Liver (tissue), 8 donors: ENCODE measurements at regions not wholly inside any gene's neighbourhood (a gene's known extent, or its start where the extent isn't known, plus 50 kb on each side); places are given as distances from the start of the nearest gene placed in this dataset.

Experiments used
- DNase-seq: peaks from one replicate; pipeline ENCODE4 v3.0.0-alpha.2; 2017; ENCODE audit warnings: low spot score
- H3K27ac ChIP-seq, 2 donors: one replicate each; pipeline ENCODE4 v1.7.0; 2013; ENCODE audit warnings: inconsistent platforms in 2 of 2, low read length in 2 of 2, control low read depth in 1 of 2, low read depth in 1 of 2, mild to moderate bottlenecking in 1 of 2
- H3K27me3 ChIP-seq, 4 donors: one replicate each; pipeline versions ENCODE4 v1.6.1 to v1.7.0; 2013; ENCODE audit warnings: low read length in 3 of 4, inconsistent platforms in 1 of 4, mild to moderate bottlenecking in 1 of 4, moderate library complexity in 1 of 4; ENCODE audit not compliant: control insufficient read depth in 4 of 4, insufficient read depth in 4 of 4
- H3K36me3 ChIP-seq, 4 donors: one replicate each; pipeline versions ENCODE4 v1.6.1 to v1.7.0; 2013; ENCODE audit warnings: low read length in 3 of 4, mild to moderate bottlenecking in 3 of 4, low read depth in 1 of 4, moderate library complexity in 1 of 4; ENCODE audit not compliant: control insufficient read depth in 4 of 4, insufficient read depth in 3 of 4
- H3K4me1 ChIP-seq, 4 donors: one replicate each; pipeline versions ENCODE4 v1.6.1 to v1.7.0; 2013; ENCODE audit warnings: low read length in 3 of 4, mild to moderate bottlenecking in 3 of 4, moderate library complexity in 1 of 4; ENCODE audit not compliant: control insufficient read depth in 4 of 4, insufficient read depth in 4 of 4
- H3K4me3 ChIP-seq, 3 donors: one replicate each; pipeline versions ENCODE4 v1.6.1 to v1.7.0; 2013; ENCODE audit warnings: low read length in 3 of 3, control low read depth in 1 of 3, low read depth in 1 of 3, mild to moderate bottlenecking in 1 of 3
- H3K9ac ChIP-seq, 2 donors: one replicate each; pipeline ENCODE4 v1.7.0; 2013; ENCODE audit warnings: low read length in 2 of 2, mild to moderate bottlenecking in 2 of 2, moderate library complexity in 2 of 2, control low read depth in 1 of 2, low read depth in 1 of 2
- H3K9me3 ChIP-seq, 4 donors: one replicate each; pipeline versions ENCODE4 v1.6.1 to v1.7.0; 2013; ENCODE audit warnings: low read length in 3 of 4; ENCODE audit not compliant: control insufficient read depth in 4 of 4
- EGR1 ChIP-seq, 2 donors: IDR thresholded peaks; 2 replicates each; pipeline ENCODE4 v1.6.1; 2016 to 2018; ENCODE audit warnings: antibody characterized with exemption in 2 of 2, low read depth in 2 of 2
- FOXA2 ChIP-seq: IDR thresholded peaks from 2 replicates; pipeline ENCODE4 v1.6.1; 2016; ENCODE audit warnings: antibody characterized with exemption
- GABPA ChIP-seq, 2 donors: IDR thresholded peaks in 1 of 2; conservative IDR thresholded peaks in 1 of 2; 2 replicates each; pipeline ENCODE4 v1.6.1; 2016; ENCODE audit warnings: antibody characterized with exemption in 2 of 2, mild to moderate bottlenecking in 1 of 2, moderate library complexity in 1 of 2
- HNF4A ChIP-seq, 2 donors: conservative IDR thresholded peaks; 2 replicates each; pipeline ENCODE4 v1.6.1; 2016; ENCODE audit warnings: antibody characterized with exemption in 2 of 2, mild to moderate bottlenecking in 2 of 2
- HNF4G ChIP-seq: IDR thresholded peaks from 2 replicates; pipeline ENCODE4 v1.6.1; 2016; ENCODE audit warnings: antibody characterized with exemption
- MAX ChIP-seq: IDR thresholded peaks from 2 replicates; pipeline ENCODE4 v1.6.1; 2016; ENCODE audit warnings: antibody characterized with exemption
- NR2F2 ChIP-seq: IDR thresholded peaks from 2 replicates; pipeline ENCODE4 v1.6.1; 2016; ENCODE audit warnings: antibody characterized with exemption
- RAD21 ChIP-seq, 2 donors: IDR thresholded peaks; 2 replicates each; pipeline ENCODE4 v1.6.1; 2016; ENCODE audit warnings: antibody characterized with exemption in 2 of 2, mild to moderate bottlenecking in 2 of 2
- RXRA ChIP-seq, 2 donors: IDR thresholded peaks; 2 replicates each; pipeline ENCODE4 v1.6.1; 2017 to 2018; ENCODE audit warnings: antibody characterized with exemption in 2 of 2, mild to moderate bottlenecking in 1 of 2
- SP1 ChIP-seq: IDR thresholded peaks from 2 replicates; pipeline ENCODE4 v1.6.1; 2018; ENCODE audit warnings: antibody characterized with exemption, mild to moderate bottlenecking
- TAF1 ChIP-seq: conservative IDR thresholded peaks from 2 replicates; pipeline ENCODE4 v1.6.1; 2016; ENCODE audit warnings: antibody characterized with exemption, mild to moderate bottlenecking
- YY1 ChIP-seq: IDR thresholded peaks from 2 replicates; pipeline ENCODE4 v1.6.1; 2016; ENCODE audit warnings: antibody characterized with exemption, mild to moderate bottlenecking
- ZBTB33 ChIP-seq: IDR thresholded peaks from 2 replicates; pipeline ENCODE4 v1.6.1; 2016; ENCODE audit warnings: antibody characterized with exemption
- WGBS: extraction: QIAGEN DNeasy Blood & Tissue Kit; methylation state at CpG from one replicate; pipeline ENCODE4 v1.1.7; 2013; 5-methylcytosine and 5-hydroxymethylcytosine counted together
- TF ChIP-seq, protein P1 (sequence below): IDR thresholded peaks from 2 replicates; pipeline ENCODE4 v1.6.1; 2016; ENCODE audit warnings: antibody characterized with exemption, mild to moderate bottlenecking
- TF ChIP-seq, protein P2 (sequence below): IDR thresholded peaks from 2 replicates; pipeline ENCODE4 v1.6.1; 2016; ENCODE audit warnings: antibody characterized with exemption
- TF ChIP-seq, protein P3 (sequence below): fragments of 150-350 bp; IDR thresholded peaks from 2 replicates; pipeline ENCODE4 v1.5.1; 2017; ENCODE audit warnings: improper control_type of control experiment, low read depth, low read length; ENCODE audit not compliant: missing input control
- donor health status: healthy.
- donor health status: healthy.
- donor health status: healthy.
- donor health status: healthy.
- donor health status: healthy.

GRCh38 chr5:89849830-89850512 is 559.6 kb downstream of the CETN3 start:
- H3K27ac ChIP-seq, result no peak overlapping the region
- no peak for DNase-seq
- H3K4me3 ChIP-seq, result no peak overlapping the region
- H3K9ac ChIP-seq, result no peak overlapping the region
- H3K36me3 ChIP-seq, result no peaks in the 10 kb centered on the region
- H3K4me1 ChIP-seq, result no peaks in the 10 kb centered on the region
- no peaks in the 10 kb centered on the region for H3K9me3 ChIP-seq
- 33% methylated on average over 1 of the region's 1 CpG for WGBS
- TF ChIP-seq HNF4G (no peak), EGR1 (IDR thresholded peaks at IDR 0.05; ENCODE audit: low read depth in 2 of 2) (no peak), RAD21 (IDR thresholded peaks at IDR 0.05) (no peak), NR2F2 (no peak), YY1 (no peak), GABPA (IDR thresholded peaks at IDR 0.05 in 1 of 2, conservative IDR thresholded peaks at IDR 0.05 in 1 of 2) (no peak), ZBTB33 (no peak), MAX (no peak), HNF4A (conservative IDR thresholded peaks at IDR 0.05) (no peak), RXRA (IDR thresholded peaks at IDR 0.05) (no peak), SP1 (no peak), FOXA2 (no peak)
- TF ChIP-seq, protein P1, sequence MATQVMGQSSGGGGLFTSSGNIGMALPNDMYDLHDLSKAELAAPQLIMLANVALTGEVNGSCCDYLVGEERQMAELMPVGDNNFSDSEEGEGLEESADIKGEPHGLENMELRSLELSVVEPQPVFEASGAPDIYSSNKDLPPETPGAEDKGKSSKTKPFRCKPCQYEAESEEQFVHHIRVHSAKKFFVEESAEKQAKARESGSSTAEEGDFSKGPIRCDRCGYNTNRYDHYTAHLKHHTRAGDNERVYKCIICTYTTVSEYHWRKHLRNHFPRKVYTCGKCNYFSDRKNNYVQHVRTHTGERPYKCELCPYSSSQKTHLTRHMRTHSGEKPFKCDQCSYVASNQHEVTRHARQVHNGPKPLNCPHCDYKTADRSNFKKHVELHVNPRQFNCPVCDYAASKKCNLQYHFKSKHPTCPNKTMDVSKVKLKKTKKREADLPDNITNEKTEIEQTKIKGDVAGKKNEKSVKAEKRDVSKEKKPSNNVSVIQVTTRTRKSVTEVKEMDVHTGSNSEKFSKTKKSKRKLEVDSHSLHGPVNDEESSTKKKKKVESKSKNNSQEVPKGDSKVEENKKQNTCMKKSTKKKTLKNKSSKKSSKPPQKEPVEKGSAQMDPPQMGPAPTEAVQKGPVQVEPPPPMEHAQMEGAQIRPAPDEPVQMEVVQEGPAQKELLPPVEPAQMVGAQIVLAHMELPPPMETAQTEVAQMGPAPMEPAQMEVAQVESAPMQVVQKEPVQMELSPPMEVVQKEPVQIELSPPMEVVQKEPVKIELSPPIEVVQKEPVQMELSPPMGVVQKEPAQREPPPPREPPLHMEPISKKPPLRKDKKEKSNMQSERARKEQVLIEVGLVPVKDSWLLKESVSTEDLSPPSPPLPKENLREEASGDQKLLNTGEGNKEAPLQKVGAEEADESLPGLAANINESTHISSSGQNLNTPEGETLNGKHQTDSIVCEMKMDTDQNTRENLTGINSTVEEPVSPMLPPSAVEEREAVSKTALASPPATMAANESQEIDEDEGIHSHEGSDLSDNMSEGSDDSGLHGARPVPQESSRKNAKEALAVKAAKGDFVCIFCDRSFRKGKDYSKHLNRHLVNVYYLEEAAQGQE, result no peak
- TF ChIP-seq, protein P2, sequence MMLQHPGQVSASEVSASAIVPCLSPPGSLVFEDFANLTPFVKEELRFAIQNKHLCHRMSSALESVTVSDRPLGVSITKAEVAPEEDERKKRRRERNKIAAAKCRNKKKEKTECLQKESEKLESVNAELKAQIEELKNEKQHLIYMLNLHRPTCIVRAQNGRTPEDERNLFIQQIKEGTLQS, result no peak
- TF ChIP-seq, protein P3, sequence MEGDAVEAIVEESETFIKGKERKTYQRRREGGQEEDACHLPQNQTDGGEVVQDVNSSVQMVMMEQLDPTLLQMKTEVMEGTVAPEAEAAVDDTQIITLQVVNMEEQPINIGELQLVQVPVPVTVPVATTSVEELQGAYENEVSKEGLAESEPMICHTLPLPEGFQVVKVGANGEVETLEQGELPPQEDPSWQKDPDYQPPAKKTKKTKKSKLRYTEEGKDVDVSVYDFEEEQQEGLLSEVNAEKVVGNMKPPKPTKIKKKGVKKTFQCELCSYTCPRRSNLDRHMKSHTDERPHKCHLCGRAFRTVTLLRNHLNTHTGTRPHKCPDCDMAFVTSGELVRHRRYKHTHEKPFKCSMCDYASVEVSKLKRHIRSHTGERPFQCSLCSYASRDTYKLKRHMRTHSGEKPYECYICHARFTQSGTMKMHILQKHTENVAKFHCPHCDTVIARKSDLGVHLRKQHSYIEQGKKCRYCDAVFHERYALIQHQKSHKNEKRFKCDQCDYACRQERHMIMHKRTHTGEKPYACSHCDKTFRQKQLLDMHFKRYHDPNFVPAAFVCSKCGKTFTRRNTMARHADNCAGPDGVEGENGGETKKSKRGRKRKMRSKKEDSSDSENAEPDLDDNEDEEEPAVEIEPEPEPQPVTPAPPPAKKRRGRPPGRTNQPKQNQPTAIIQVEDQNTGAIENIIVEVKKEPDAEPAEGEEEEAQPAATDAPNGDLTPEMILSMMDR, result no peak
- peaks cover 0 to 3% (median 0%) of the 10 kb centered on the region in 4 donors for H3K27me3 ChIP-seq

GRCh38 chr5:89847743-89848142 is 561.8 kb downstream of the CETN3 start:
- Histone ChIP-seq H3K27me3 (peaks cover 0 to 3% (median 0%) of the 10 kb centered on the region in 4 donors), H3K4me1 (no peaks in the 10 kb centered on the region), H3K9me3 (no peaks in the 10 kb centered on the region), H3K9ac (no peak overlapping the region), H3K4me3 (no peak overlapping the region), H3K36me3 (no peaks in the 10 kb centered on the region), H3K27ac (no peak overlapping the region)
- no peak for DNase-seq
- WGBS, result 61% methylated on average over 4 of the region's 4 CpGs
- TF ChIP-seq MAX (no peak), RXRA (IDR thresholded peaks at IDR 0.05) (no peak), HNF4G (no peak), TAF1 (no peak), FOXA2 (no peak), NR2F2 (no peak), SP1 (no peak), HNF4A (conservative IDR thresholded peaks at IDR 0.05) (no peak)
- TF ChIP-seq, protein P3, result no peak
- TF ChIP-seq, protein P1, result no peak
